Spinal cord (tissue), 9 donors: ENCODE measurements at regions not wholly inside any gene's neighbourhood (a gene's known extent, or its start where the extent isn't known, plus 50 kb on each side); places are given as distances from the start of the nearest gene placed in this dataset.

Source experiments
- DNase-seq, 6 donors: peaks; one replicate each; pipeline versions ENCODE4 v3.0.0 to v3.0.0-alpha.2; 2013 to 2015; ENCODE audit warnings: low spot score in 6 of 6, low read depth in 4 of 6
- H3K27ac ChIP-seq: one replicate; pipeline ENCODE4 v1.5.1; 2013; ENCODE audit warnings: low read depth, low read length, control low read depth
- H3K27me3 ChIP-seq: one replicate; pipeline ENCODE4 v1.6.1; 2013; ENCODE audit warnings: low read length; ENCODE audit not compliant: control insufficient read depth, insufficient read depth
- H3K36me3 ChIP-seq: one replicate; pipeline ENCODE4 v1.6.1; 2013; ENCODE audit warnings: low read length; ENCODE audit not compliant: control insufficient read depth, insufficient read depth
- H3K4me1 ChIP-seq: one replicate; pipeline ENCODE4 v1.6.1; 2013; ENCODE audit warnings: low read length; ENCODE audit not compliant: control insufficient read depth, insufficient read depth
- H3K4me3 ChIP-seq: one replicate; pipeline ENCODE4 v1.5.1; 2013; ENCODE audit warnings: low read depth, low read length, control low read depth
- H3K9me3 ChIP-seq: one replicate; pipeline ENCODE4 v1.6.1; 2013; ENCODE audit warnings: low read length; ENCODE audit not compliant: control insufficient read depth, insufficient read depth
- WGBS: methylation state at CpG from one replicate; pipeline ENCODE4 v1.1.5; 2013; ENCODE audit warnings: missing lambda C conversion rate; ENCODE audit not compliant: insufficient coverage; 5-methylcytosine and 5-hydroxymethylcytosine counted together
- donor health status: healthy.

GRCh38 chr5:4359847-4360246 is 764.2 kb downstream of the IRX1 start:
- no peaks in the 10 kb centered on the region for H3K9me3 ChIP-seq

GRCh38 chr5:4361753-4362152 is 766.1 kb downstream of the IRX1 start:
- DNase-seq: no peak
- Histone ChIP-seq H3K27ac (no peak overlapping the region), H3K27me3 (no peaks in the 10 kb centered on the region), H3K36me3 (no peaks in the 10 kb centered on the region), H3K4me1 (no peaks in the 10 kb centered on the region), H3K9me3 (no peaks in the 10 kb centered on the region), H3K4me3 (no peak overlapping the region)
- WGBS: 80% methylated on average over 1 of the region's 3 CpGs

More at GRCh38 chr5:4359847-4360246, 764.2 kb downstream of the IRX1 start:
- DNase-seq: no peak
- H3K4me3 ChIP-seq: no peak overlapping the region
- H3K36me3 ChIP-seq: no peaks in the 10 kb centered on the region
- no peaks in the 10 kb centered on the region for H3K27me3 ChIP-seq
- H3K27ac ChIP-seq: no peak overlapping the region
- no peaks in the 10 kb centered on the region for H3K4me1 ChIP-seq
- WGBS: no CpG with 5 or more reads among the region's 2 CpGs

GRCh38 chr5:4362411-4362810 is 766.8 kb downstream of the IRX1 start:
- H3K4me3 ChIP-seq: no peak overlapping the region
- no peaks in the 10 kb centered on the region for H3K4me1 ChIP-seq
- DNase-seq: no peak
- H3K27me3 ChIP-seq: no peaks in the 10 kb centered on the region
- no CpG with 5 or more reads among the region's 2 CpGs for WGBS
- H3K9me3 ChIP-seq: no peaks in the 10 kb centered on the region
- no peak overlapping the region for H3K27ac ChIP-seq
- H3K36me3 ChIP-seq: no peaks in the 10 kb centered on the region

- Histone ChIP-seq H3K27ac (no peak overlapping the region), H3K27me3 (no peaks in the 10 kb centered on the region), H3K36me3 (no peaks in the 10 kb centered on the region), H3K9me3 (no peaks in the 10 kb centered on the region), H3K4me1 (no peaks in the 10 kb centered on the region), H3K4me3 (no peak overlapping the region)
- no CpG with 5 or more reads among the region's 2 CpGs for WGBS
- DNase-seq: no peak
These were observed 767.4 kb downstream of the IRX1 start for GRCh38 chr5:4363045-4363444.

GRCh38 chr5:4366628-4367027 is 771.0 kb downstream of the IRX1 start:
- Histone ChIP-seq H3K27me3 (no peaks in the 10 kb centered on the region), H3K27ac (no peak overlapping the region), H3K4me1 (no peaks in the 10 kb centered on the region), H3K9me3 (no peaks in the 10 kb centered on the region), H3K36me3 (no peaks in the 10 kb centered on the region), H3K4me3 (no peak overlapping the region)
- 81% methylated on average over 2 of the region's 5 CpGs for WGBS
- DNase-seq: no peak

GRCh38 chr5:4370218-4370617 is 769.9 kb upstream of the ADAMTS16 start:
- no peak overlapping the region for H3K27ac ChIP-seq
- H3K4me1 ChIP-seq: no peaks in the 10 kb centered on the region
- no peaks in the 10 kb centered on the region for H3K9me3 ChIP-seq
- peak in 1 of 6 donors; percentile 38 for DNase-seq
- no peaks in the 10 kb centered on the region for H3K36me3 ChIP-seq
- no peaks in the 10 kb centered on the region for H3K27me3 ChIP-seq
- WGBS: 81% methylated on average over 3 of the region's 6 CpGs
- no peak overlapping the region for H3K4me3 ChIP-seq

GRCh38 chr5:4372481-4372880 is 767.6 kb upstream of the ADAMTS16 start:
- WGBS: no CpG with 5 or more reads among the region's 1 CpG
- DNase-seq: no peak
- no peak overlapping the region for H3K4me3 ChIP-seq
- H3K9me3 ChIP-seq: no peaks in the 10 kb centered on the region
- no peak overlapping the region for H3K27ac ChIP-seq
- no peaks in the 10 kb centered on the region for H3K27me3 ChIP-seq
- no peaks in the 10 kb centered on the region for H3K4me1 ChIP-seq
- H3K36me3 ChIP-seq: no peaks in the 10 kb centered on the region

GRCh38 chr5:4373051-4373820 is 766.9 kb upstream of the ADAMTS16 start:
- H3K9me3 ChIP-seq: no peaks in the 10 kb centered on the region
- peak in 2 of 6 donors; percentile 19 to 93 for DNase-seq
- H3K27ac ChIP-seq: no peak overlapping the region
- no peak overlapping the region for H3K4me3 ChIP-seq
- no peaks in the 10 kb centered on the region for H3K36me3 ChIP-seq
- no peaks in the 10 kb centered on the region for H3K27me3 ChIP-seq
- WGBS: 75% methylated on average over 2 of the region's 6 CpGs
- no peaks in the 10 kb centered on the region for H3K4me1 ChIP-seq

GRCh38 chr5:4374866-4375265 is 765.3 kb upstream of the ADAMTS16 start:
- H3K27ac ChIP-seq: no peak overlapping the region
- DNase-seq: no peak
- H3K36me3 ChIP-seq: no peaks in the 10 kb centered on the region
- WGBS: 97% methylated on average over 5 of the region's 7 CpGs
- H3K9me3 ChIP-seq: no peaks in the 10 kb centered on the region
- no peak overlapping the region for H3K4me3 ChIP-seq
- H3K27me3 ChIP-seq: no peaks in the 10 kb centered on the region
- no peaks in the 10 kb centered on the region for H3K4me1 ChIP-seq

GRCh38 chr5:4375640-4376039 is 764.5 kb upstream of the ADAMTS16 start:
- no peak for DNase-seq
- H3K4me1 ChIP-seq: no peaks in the 10 kb centered on the region
- no peak overlapping the region for H3K4me3 ChIP-seq
- no peak overlapping the region for H3K27ac ChIP-seq
- WGBS: 90% methylated on average over 3 of the region's 7 CpGs
- H3K36me3 ChIP-seq: no peaks in the 10 kb centered on the region
- H3K27me3 ChIP-seq: no peaks in the 10 kb centered on the region
- H3K9me3 ChIP-seq: no peaks in the 10 kb centered on the region
